Left ventricle myocardium inferior (tissue), 1 donor: ENCODE measurements at regions not wholly inside any gene's neighbourhood (a gene's known extent, or its start where the extent isn't known, plus 50 kb on each side); places are given as distances from the start of the nearest gene placed in this dataset.

Source experiments
- DNase-seq: peaks from one replicate; pipeline ENCODE4 v3.0.0-alpha.2; 2020
- H3K27ac ChIP-seq: fragments of 200-600 bp; replicated peaks from 2 replicates; pipeline ENCODE4 v1.8.0; 2021
- H3K27me3 ChIP-seq: fragments of 200-600 bp; 2 replicates; pipeline ENCODE4 v1.8.0; 2021; ENCODE audit warnings: low read depth
- H3K36me3 ChIP-seq: fragments of 200-600 bp; 2 replicates; pipeline ENCODE4 v1.8.0; 2021
- H3K4me1 ChIP-seq: fragments of 200-600 bp; 2 replicates; pipeline ENCODE4 v1.8.0; 2021
- H3K4me3 ChIP-seq: fragments of 200-600 bp; 2 replicates; pipeline ENCODE4 v1.8.0; 2021; ENCODE audit warnings: mild to moderate bottlenecking, moderate library complexity
- H3K9me3 ChIP-seq: fragments of 200-600 bp; replicated peaks from 2 replicates; pipeline ENCODE4 v1.8.0; 2021
- intact Hi-C: fragments of 100-400 bp; cut with micrococcal nuclease; formaldehyde crosslinking; loops from one replicate; pipeline ENCODE4 v1.11.0; 2022
- TF ChIP-seq, protein P1 (sequence below): fragments of 200-600 bp; IDR thresholded peaks from 2 replicates; pipeline ENCODE4 v1.8.0; 2021; ENCODE audit warnings: antibody characterized with exemption, mild to moderate bottlenecking, borderline replicate concordance
- donor health status: DM: no; HTN: yes; CAD: no; lungs with severe emphysema.

DNA sequence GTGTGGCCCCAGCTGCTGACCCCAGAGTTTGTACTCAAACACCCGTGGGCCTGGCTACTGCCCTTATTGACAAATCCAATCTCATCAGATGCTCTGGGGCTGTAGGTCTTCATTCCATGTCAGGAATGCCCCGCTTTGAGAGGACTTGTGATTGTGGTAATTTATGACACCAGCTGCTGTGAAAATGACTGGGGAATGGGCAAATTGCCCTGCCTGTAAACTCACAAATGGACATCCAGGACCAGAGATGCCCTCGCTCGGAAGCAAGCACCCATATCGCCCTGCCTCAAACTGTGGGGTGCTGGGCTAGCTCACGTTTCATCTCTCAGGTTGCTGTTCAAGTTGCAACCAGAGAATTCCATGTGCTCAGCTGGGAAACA is 225.9 kb upstream of the MAP3K1 start:
- no peak overlapping the region for H3K4me3 ChIP-seq
- peaks cover 4% of the 10 kb centered on the region for H3K9me3 ChIP-seq
- no peaks in the 10 kb centered on the region for H3K36me3 ChIP-seq
- intact Hi-C loops: loop anchor here (5.0 kb wide), 1 partner anchor 107 kb away; no protein-coding TSS in a partner anchor
- H3K27ac ChIP-seq: peak overlapping the region; percentile 87
- H3K4me1 ChIP-seq: peaks cover 48% of the 10 kb centered on the region
- TF ChIP-seq, protein P1, sequence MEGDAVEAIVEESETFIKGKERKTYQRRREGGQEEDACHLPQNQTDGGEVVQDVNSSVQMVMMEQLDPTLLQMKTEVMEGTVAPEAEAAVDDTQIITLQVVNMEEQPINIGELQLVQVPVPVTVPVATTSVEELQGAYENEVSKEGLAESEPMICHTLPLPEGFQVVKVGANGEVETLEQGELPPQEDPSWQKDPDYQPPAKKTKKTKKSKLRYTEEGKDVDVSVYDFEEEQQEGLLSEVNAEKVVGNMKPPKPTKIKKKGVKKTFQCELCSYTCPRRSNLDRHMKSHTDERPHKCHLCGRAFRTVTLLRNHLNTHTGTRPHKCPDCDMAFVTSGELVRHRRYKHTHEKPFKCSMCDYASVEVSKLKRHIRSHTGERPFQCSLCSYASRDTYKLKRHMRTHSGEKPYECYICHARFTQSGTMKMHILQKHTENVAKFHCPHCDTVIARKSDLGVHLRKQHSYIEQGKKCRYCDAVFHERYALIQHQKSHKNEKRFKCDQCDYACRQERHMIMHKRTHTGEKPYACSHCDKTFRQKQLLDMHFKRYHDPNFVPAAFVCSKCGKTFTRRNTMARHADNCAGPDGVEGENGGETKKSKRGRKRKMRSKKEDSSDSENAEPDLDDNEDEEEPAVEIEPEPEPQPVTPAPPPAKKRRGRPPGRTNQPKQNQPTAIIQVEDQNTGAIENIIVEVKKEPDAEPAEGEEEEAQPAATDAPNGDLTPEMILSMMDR: no peak
- H3K27me3 ChIP-seq: no peaks in the 10 kb centered on the region
- no peak for DNase-seq

DNA sequence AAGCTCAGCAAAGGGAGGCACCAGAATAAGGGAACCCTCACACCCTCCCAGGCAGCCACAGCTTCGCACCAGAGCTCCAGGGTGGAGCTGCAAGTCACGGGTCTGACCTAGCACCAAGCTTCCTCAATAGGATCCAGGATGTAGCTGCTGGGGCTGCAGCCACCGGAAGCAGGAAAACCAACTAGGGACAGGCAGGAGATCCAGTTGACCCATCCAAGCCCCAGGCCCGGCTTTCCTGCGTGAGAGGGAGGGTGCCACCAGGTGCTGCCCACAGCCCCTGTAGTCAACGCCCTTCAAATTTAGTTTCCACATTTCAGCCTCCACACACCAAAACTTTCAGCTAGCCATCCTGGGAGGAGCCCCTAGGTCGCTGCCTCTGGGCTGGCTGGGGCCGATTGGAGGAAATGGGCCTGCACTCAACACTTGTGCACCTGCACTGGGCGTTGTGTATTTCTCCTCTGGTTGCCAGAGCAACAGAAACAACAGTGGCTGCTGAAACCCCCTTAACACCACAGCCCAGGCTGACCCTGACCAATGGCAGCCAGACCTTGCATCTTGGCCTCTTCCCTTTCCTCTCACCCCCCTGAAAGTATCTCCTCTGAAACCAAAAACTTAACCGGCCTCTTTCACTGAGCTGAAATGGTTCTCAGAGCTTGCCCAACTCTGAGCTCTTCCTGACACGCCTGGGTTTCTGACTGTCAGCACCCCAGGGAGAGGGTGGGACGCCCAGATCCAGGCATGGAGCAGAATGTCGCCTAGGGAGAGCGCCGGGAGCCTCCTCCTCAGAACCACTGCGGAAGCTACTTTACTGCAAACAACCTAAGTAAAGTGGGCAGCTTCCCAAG is 226.5 kb upstream of the MAP3K1 start:
- Histone ChIP-seq H3K9me3 (peaks cover 10% of the 10 kb centered on the region), H3K27ac (peak overlapping the region; percentile 87), H3K36me3 (no peaks in the 10 kb centered on the region), H3K4me3 (no peak overlapping the region), H3K4me1 (peaks cover 48% of the 10 kb centered on the region), H3K27me3 (no peaks in the 10 kb centered on the region)
- TF ChIP-seq, protein P1: no peak
- DNase-seq: peak; percentile 74
- intact Hi-C loops: loop anchor here (5.0 kb wide), 1 partner anchor 107 kb away; no protein-coding TSS in a partner anchor

DNA sequence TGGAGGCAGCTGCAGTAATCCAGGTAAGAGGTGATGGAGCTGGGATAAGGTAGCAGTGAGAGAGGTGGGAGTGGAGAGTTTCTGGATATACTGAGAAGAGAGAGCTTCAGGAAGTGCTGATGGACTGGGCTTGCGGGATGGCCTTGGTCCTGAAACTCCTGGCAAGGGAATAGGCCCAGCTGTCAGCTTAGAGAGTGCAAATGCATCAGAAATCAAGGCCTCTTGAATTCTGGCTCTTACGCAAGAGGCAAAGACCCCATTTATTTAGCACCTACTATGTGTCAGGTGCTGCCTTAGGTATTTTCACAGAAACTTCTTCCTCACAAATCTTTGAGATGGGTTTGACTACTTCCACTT is 227.2 kb upstream of the MAP3K1 start:
- H3K4me3 ChIP-seq: no peak overlapping the region
- H3K9me3 ChIP-seq: peaks cover 13% of the 10 kb centered on the region
- TF ChIP-seq, protein P1: no peak
- DNase-seq: peak; percentile 23
- no peaks in the 10 kb centered on the region for H3K27me3 ChIP-seq
- no peaks in the 10 kb centered on the region for H3K36me3 ChIP-seq
- peak overlapping the region; percentile 87 for H3K27ac ChIP-seq
- peaks cover 48% of the 10 kb centered on the region for H3K4me1 ChIP-seq
- intact Hi-C loops: loop anchor here (5.0 kb wide), 1 partner anchor 106 kb away; no protein-coding TSS in a partner anchor

DNA sequence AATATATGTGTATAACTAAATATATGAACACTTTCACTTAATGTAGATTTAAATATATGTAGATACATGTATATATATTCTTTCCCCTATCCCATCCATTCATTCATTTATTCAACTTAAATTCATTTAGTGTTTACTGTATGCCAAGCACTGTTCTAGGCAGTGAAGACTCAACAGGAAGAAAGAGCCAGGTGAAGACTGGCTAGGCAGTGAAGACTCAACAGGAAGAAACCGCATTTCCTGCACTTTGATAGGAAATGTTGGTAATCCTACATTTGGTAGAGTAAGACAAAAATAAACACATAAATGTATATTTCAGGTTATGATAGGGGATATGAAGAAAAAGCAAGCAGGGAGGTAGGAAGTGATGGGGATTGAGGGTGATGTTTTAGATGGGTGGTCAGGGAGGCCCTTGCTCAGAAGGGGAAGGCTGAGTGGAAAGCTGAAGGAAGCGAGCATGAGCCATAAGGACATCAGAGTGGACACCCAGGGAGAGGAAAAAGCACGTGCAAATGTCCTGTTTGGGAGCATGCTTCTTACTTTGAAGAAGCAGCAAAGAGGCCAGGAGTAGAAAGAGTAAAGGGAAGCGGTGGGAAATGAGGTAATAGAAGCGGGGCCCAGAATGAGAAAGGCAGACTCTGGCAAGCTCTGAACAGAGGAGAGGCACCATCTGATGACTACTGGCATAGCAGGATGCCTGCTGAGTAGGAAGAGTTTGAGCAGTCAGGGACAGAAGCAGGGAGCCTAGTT is 227.8 kb upstream of the MAP3K1 start:
- TF ChIP-seq, protein P1: no peak
- Histone ChIP-seq H3K9me3 (peaks cover 13% of the 10 kb centered on the region), H3K4me3 (no peak overlapping the region), H3K27me3 (no peaks in the 10 kb centered on the region), H3K36me3 (no peaks in the 10 kb centered on the region), H3K4me1 (peaks cover 48% of the 10 kb centered on the region), H3K27ac (peak overlapping the region; percentile 87)
- no peak for DNase-seq
- intact Hi-C loops: loop anchor here (5.0 kb wide), 1 partner anchor 105 kb away; no protein-coding TSS in a partner anchor

DNA sequence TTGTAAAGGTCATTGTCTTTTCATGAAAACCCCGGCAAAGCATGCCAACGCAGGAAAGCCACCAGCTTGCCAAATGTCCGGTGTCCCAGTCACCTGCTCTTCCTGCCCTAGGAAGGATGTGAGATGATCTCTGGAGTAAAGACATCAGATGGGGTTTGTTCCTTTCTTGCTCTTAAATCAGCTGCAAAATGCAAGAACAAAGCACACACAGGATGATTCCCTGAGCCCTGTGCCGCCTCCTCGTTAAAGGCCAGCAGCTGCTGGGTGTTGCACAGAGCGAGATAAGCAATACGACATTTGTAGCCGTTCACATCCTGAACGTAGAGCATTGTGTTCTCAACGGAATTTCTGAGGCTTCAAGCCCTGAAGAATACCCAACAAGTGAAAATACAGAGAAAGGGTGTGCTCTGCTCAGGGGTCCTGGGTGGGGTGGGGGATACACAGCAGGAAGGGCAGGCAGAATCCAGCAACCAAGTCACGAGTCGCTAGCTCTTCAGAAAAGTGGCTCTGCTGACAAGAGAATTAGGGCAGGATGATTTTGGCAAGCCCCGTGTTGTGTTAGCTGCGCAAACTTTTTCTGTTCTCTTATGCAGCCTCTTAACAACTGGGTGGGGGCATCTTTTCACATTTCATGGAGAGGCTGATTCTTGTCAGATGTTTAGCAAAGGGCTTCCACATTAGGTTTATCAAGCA is 229.2 kb upstream of the MAP3K1 start:
- Histone ChIP-seq H3K27me3 (no peaks in the 10 kb centered on the region), H3K4me1 (peaks cover 48% of the 10 kb centered on the region), H3K9me3 (peaks cover 13% of the 10 kb centered on the region), H3K36me3 (no peaks in the 10 kb centered on the region), H3K4me3 (peak overlapping the region; percentile 48), H3K27ac (peak overlapping the region; percentile 84)
- intact Hi-C loops: loop anchor here (5.0 kb wide), 1 partner anchor 104 kb away; no protein-coding TSS in a partner anchor
- TF ChIP-seq, protein P1: no peak
- peak; percentile 53 for DNase-seq
